Esophagus (tissue), 2 donors: ENCODE measurements at regions not wholly inside any gene's neighbourhood (a gene's known extent, or its start where the extent isn't known, plus 50 kb on each side); places are given as distances from the start of the nearest gene placed in this dataset.

Experiments used
- H3K27ac ChIP-seq, 2 donors: one replicate each; pipeline ENCODE4 v1.5.1; 2013; ENCODE audit warnings: low read depth in 2 of 2, mild to moderate bottlenecking in 2 of 2, inconsistent platforms in 1 of 2, low read length in 1 of 2, moderate library complexity in 1 of 2
- H3K27me3 ChIP-seq, 2 donors: one replicate each; pipeline ENCODE4 v1.6.1; 2013; ENCODE audit warnings: low read length in 2 of 2, control low read depth in 1 of 2, mild to moderate bottlenecking in 1 of 2; ENCODE audit not compliant: insufficient read depth in 2 of 2, control insufficient read depth in 1 of 2
- H3K36me3 ChIP-seq, 2 donors: one replicate each; pipeline ENCODE4 v1.6.1; 2013; ENCODE audit warnings: low read length in 1 of 2; ENCODE audit not compliant: control insufficient read depth in 2 of 2, insufficient read depth in 2 of 2
- H3K4me1 ChIP-seq, 2 donors: one replicate each; pipeline ENCODE4 v1.6.1; 2013; ENCODE audit warnings: low read length in 1 of 2; ENCODE audit not compliant: control insufficient read depth in 2 of 2, insufficient read depth in 2 of 2
- H3K4me3 ChIP-seq, 2 donors: one replicate each; pipeline ENCODE4 v1.5.1; 2013; ENCODE audit warnings: low read length in 2 of 2, mild to moderate bottlenecking in 2 of 2, low read depth in 1 of 2, moderate library complexity in 1 of 2
- H3K9me3 ChIP-seq, 2 donors: one replicate each; pipeline ENCODE4 v1.6.1; 2013; ENCODE audit warnings: mild to moderate bottlenecking in 2 of 2, low read depth in 1 of 2, low read length in 1 of 2, moderate library complexity in 1 of 2; ENCODE audit not compliant: control insufficient read depth in 2 of 2, insufficient read depth in 1 of 2
- WGBS, 2 donors: extraction: QIAGEN DNeasy Blood & Tissue Kit; methylation state at CpG; one replicate each; pipeline ENCODE4 v1.1.7; 2013; 5-methylcytosine and 5-hydroxymethylcytosine counted together
- donor health status: healthy with polysubstance abuse.
- donor health status: Bipolar disorder and iron deficiency.

DNA sequence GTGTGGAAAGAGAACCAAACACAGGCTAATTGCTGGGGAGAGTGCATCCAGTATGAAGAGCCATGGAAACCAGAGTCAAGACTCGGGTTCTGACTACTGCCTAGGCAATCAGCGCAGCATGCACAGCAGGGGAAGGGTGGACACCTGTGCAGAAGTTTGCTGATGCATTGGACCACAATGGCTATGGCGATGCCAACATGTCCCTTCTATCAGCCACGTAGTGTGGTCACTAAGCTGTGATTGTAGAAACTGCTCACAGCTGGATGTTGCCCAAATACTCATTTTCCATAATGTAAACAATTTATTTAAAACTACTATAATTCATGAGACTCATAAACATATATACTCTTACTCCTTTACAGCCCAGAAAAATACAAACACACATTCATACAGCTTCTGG is 1718.2 kb downstream of the EFNB2 start:
- Histone ChIP-seq H3K27ac (no peak overlapping the region), H3K27me3 (no peaks in the 10 kb centered on the region), H3K4me3 (no peak overlapping the region), H3K9me3 (no peaks in the 10 kb centered on the region), H3K36me3 (no peaks in the 10 kb centered on the region), H3K4me1 (no peaks in the 10 kb centered on the region)
- WGBS, 2 donors, result 85 to 86% methylated on average over 4 of the region's 4 CpGs

DNA sequence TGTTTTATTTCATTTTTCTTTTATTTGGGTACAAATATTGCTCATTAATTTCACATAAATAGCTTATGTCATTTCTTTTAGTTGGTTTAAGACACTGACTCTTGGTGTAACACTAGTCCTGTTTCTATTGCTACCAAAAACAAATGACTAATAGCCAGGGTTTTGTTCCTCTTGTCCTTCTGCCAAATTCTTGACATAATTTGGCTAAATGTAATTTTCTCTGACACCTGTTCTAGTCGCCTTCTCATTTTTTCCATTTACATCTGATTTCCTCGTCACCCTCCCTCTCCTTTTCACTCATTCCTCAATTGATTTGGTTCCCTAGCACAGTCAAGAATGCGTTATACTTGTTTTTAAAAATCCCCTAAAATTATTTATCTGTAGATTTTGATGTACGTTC is 1718.7 kb downstream of the EFNB2 start:
- H3K27ac ChIP-seq, result no peak overlapping the region
- 72 to 80% methylated on average over 4 of the region's 4 CpGs for WGBS, 2 donors
- no peaks in the 10 kb centered on the region for H3K9me3 ChIP-seq
- H3K27me3 ChIP-seq, result no peaks in the 10 kb centered on the region
- no peak overlapping the region for H3K4me3 ChIP-seq
- no peaks in the 10 kb centered on the region for H3K4me1 ChIP-seq
- H3K36me3 ChIP-seq, result no peaks in the 10 kb centered on the region

DNA sequence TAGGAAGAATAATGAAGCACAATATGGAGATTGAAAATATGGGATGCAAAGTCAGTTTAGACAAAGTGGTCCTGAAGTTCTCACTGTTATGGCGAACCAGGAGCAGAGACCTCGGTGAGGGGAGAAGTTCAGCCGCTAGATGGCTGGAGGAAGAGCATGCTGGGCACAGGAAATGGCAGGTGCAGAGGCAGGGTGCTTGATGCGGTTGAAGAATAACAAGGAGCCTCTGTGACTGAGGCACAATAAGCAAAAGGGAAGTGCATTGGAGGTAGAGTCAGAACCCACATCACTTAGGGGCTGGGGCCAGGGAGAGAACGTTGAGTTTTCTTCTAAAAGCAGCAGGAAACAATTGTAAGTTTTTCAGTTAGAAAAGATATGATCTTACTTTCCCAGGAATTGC is 1725.2 kb downstream of the EFNB2 start:
- WGBS, 2 donors, result 72 to 75% methylated on average over 5 of the region's 5 CpGs
- H3K4me3 ChIP-seq, result no peak overlapping the region
- no peaks in the 10 kb centered on the region for H3K9me3 ChIP-seq

DNA sequence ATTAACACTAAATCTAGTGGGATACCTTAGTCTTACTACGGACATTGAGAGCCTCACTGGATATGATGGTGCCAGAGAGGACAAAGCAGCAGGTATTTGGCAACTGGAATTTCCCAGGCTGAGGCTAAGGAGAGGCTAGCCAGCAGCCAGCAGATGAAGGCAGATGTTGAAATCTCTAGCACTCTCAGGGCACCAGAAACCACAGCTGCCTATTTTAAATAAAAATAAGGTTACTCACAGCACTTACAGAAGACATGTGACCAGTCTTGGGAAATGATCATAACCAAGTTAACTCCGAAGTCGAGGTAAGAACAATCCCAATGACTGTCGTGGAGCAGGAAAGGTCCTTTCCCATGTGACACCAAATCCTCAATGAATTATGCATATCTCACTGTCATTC is 1726.0 kb downstream of the EFNB2 start:
- Histone ChIP-seq H3K9me3 (no peaks in the 10 kb centered on the region), H3K36me3 (no peaks in the 10 kb centered on the region), H3K4me1 (no peaks in the 10 kb centered on the region), H3K27me3 (no peaks in the 10 kb centered on the region), H3K27ac (no peak overlapping the region), H3K4me3 (no peak overlapping the region)
- 78 to 86% methylated on average over 4 of the region's 4 CpGs for WGBS, 2 donors

More for the DNA sequence above, 1725.2 kb downstream of the EFNB2 start:
- no peak overlapping the region for H3K27ac ChIP-seq
- H3K4me1 ChIP-seq, result no peaks in the 10 kb centered on the region
- no peaks in the 10 kb centered on the region for H3K36me3 ChIP-seq
- no peaks in the 10 kb centered on the region for H3K27me3 ChIP-seq

DNA sequence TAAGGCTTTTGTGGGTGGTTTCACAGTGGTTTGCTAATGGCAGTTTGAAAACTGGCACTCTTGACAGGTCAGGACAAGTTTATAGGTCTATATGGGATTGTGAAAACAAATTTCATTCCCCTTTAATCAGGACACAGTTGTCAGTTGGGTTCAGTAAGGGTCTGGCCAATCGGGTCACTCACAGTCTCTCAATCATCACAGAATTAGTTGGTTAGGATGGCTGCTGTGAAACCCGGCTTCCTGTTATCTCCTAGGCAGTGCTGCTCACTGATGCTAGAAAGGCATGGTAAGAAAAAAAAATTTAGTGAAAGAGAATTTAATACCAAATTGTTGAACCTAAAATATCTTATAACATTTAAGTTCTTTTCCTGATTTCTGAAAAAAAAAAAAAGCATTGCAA is 1730.1 kb downstream of the EFNB2 start:
- 45 to 62% methylated on average over 2 of the region's 2 CpGs for WGBS, 2 donors
- Histone ChIP-seq H3K4me3 (no peak overlapping the region), H3K27ac (no peak overlapping the region), H3K36me3 (no peaks in the 10 kb centered on the region), H3K4me1 (no peaks in the 10 kb centered on the region), H3K9me3 (no peaks in the 10 kb centered on the region), H3K27me3 (no peaks in the 10 kb centered on the region)

DNA sequence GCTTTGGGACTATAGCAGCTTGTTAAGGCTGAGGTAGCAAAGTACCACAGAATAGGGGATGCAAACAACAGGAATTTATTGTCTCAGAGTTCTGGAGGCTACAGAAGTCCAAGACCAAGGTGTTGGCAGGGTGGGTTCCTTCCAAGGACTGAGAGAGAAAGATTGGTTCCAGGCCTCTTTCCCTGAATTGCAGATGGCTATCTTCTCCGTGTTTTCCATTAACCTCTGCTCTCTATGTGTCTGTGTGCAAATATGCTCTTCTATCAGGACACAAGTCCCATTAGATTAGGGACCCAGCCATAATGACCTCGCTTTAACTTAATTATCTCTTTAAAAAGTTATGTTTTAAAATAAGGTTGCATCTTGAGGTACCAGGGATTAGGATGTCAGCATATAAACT is 1732.9 kb upstream of the SLC10A2 start:
- Histone ChIP-seq H3K4me1 (no peaks in the 10 kb centered on the region), H3K9me3 (no peaks in the 10 kb centered on the region), H3K27me3 (no peaks in the 10 kb centered on the region), H3K36me3 (no peaks in the 10 kb centered on the region), H3K27ac (no peak overlapping the region), H3K4me3 (no peak overlapping the region)
- WGBS, 2 donors, result 78 to 86% methylated on average over 2 of the region's 2 CpGs

DNA sequence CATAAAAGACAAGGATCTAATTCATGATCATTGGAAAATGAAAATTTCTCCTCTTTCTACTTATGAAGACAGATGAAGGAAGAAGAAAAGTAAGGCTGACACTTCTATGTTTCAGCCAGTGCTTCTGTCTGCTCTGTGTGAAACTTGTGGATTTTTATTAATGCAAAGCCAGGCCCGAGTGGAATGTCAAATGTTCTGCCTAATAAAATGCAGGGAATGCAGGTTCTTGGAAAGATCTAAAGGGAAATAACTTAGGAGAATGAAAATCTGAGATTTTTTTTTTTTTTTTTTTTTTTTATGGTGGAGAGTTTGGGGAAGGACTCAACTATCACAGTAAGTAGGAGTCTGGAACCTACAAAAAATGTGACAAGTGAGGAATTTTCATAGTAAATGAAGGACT is 1732.3 kb upstream of the SLC10A2 start:
- no peak overlapping the region for H3K27ac ChIP-seq
- 33 to 34% methylated on average over 1 of the region's 1 CpG for WGBS, 2 donors
- no peaks in the 10 kb centered on the region for H3K36me3 ChIP-seq
- no peak overlapping the region for H3K4me3 ChIP-seq
- H3K4me1 ChIP-seq, result no peaks in the 10 kb centered on the region
- no peaks in the 10 kb centered on the region for H3K27me3 ChIP-seq
- H3K9me3 ChIP-seq, result no peaks in the 10 kb centered on the region

DNA sequence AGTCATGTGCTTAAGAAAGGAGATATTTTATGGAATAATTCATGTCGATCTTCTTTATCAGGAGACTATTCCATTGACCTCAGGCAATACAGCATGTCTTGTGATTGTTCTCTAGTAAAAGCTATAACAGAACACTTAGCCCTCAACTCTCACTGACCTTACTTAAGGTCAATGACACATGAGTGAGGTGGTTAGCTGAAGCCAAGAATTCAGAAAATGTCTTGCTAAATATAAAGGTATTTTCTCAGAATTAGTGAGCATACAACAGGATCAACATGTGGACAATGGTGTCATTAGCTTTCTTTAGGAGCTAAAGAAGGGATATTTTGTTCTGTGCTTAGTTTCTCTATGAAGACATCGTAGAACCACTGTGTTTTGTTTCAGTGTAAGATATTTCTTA is 1730.4 kb upstream of the SLC10A2 start:
- Histone ChIP-seq H3K27me3 (no peaks in the 10 kb centered on the region), H3K27ac (no peak overlapping the region), H3K4me3 (no peak overlapping the region), H3K36me3 (no peaks in the 10 kb centered on the region), H3K9me3 (no peaks in the 10 kb centered on the region), H3K4me1 (no peaks in the 10 kb centered on the region)
- 83 to 84% methylated on average over 2 of the region's 2 CpGs for WGBS, 2 donors

DNA sequence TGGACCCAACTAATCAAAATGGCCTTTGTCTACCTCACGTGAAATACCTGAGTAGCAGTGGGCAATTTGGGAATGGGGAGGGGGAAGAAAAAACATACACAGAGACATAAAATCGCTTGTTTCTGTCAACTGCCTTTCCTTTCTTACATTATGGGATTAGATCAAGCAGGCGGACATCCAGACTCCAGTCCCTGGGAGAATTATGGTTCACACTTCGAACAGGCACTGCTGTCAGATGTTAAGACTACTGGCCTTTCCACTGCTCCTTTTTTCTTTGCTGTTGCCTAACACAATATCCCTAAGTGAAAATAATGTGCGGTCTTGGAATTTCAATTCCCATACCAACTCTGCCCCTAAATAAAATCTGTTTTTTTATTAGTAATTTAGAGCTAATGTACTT is 1719.7 kb upstream of the SLC10A2 start:
- no peak overlapping the region for H3K27ac ChIP-seq
- no peaks in the 10 kb centered on the region for H3K27me3 ChIP-seq
- WGBS, 2 donors, result 71 to 73% methylated on average over 5 of the region's 5 CpGs
- no peaks in the 10 kb centered on the region for H3K36me3 ChIP-seq
- no peaks in the 10 kb centered on the region for H3K4me1 ChIP-seq
- no peak overlapping the region for H3K4me3 ChIP-seq
- H3K9me3 ChIP-seq, result peaks cover 3 to 5% of the 10 kb centered on the region in 2 donors

DNA sequence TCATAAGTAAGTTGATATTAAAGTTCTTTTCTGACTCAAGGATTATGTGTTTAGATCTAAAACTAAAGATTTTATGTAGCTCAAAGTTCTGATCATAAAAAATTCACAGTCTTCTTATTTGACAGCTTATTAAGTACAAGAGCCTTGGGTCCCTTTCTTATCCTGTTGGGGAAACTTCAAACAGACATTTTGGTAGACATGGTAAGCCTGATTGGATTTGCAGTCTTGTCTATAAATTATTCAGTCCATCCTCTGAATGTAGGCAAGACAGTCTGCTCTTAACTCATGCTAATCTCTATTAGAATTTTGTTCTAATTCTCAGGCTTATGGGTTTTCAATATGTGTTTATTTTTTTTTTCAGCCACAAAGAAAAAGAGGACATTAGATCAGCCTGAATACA is 1718.7 kb upstream of the SLC10A2 start:
- no peaks in the 10 kb centered on the region for H3K4me1 ChIP-seq
- no peak overlapping the region for H3K4me3 ChIP-seq
- peaks cover 5 to 6% of the 10 kb centered on the region in 2 donors for H3K9me3 ChIP-seq
- H3K36me3 ChIP-seq, result no peaks in the 10 kb centered on the region
- no peak overlapping the region for H3K27ac ChIP-seq
- no peaks in the 10 kb centered on the region for H3K27me3 ChIP-seq
